Caco-2 (cell line): ENCODE measurements at regions not wholly inside any gene's neighbourhood (a gene's known extent, or its start where the extent isn't known, plus 50 kb on each side); places are given as distances from the start of the nearest gene placed in this dataset.

Experiments used
- BruUV-seq: library from RNA; stranded (reverse); fragments of 400-500 nt; replicated peaks from 2 replicates; lab custom pipeline; 2021; lab: Mats Ljungman, UMichigan
- CTCF ChIA-PET: fragments of 300-600 bp; sonication (Branson Sonifier 250); formaldehyde crosslinking; loops from one replicate; lab custom pipeline; 2022; ENCODE audit warnings: antibody characterized with exemption; lab: Charles Lee
- POLR2A ChIA-PET: fragments of 300-600 bp; sonication (Branson Sonifier 250); formaldehyde crosslinking; loops from one replicate; lab custom pipeline; 2022; ENCODE audit warnings: antibody characterized with exemption; lab: Charles Lee
- DNase-seq, 2 experiments: peaks; one replicate each; pipeline versions ENCODE4 v3.0.0 to v3.0.0-alpha.2; 2020 to 2022
- H3K27me3 ChIP-seq: replicated peaks from 2 replicates; pipeline ENCODE4 v1.6.0; 2011; ENCODE audit warnings: low read length; ENCODE audit not compliant: control insufficient read depth, insufficient read depth
- H3K36me3 ChIP-seq: 2 replicates; pipeline ENCODE4 v1.5.1; 2011; ENCODE audit warnings: low read length; ENCODE audit not compliant: control insufficient read depth, insufficient read depth
- H3K4me1 ChIP-seq: fragments of 250-450 bp; sonication (Bioruptor Pico); 2 replicates; pipeline ENCODE4 v1.5.1; 2020; ENCODE audit warnings: mild to moderate bottlenecking
- H3K4me3 ChIP-seq: 2 replicates; pipeline ENCODE4 v1.5.1; 2011; ENCODE audit warnings: low read depth, mild to moderate bottlenecking, control low read depth, low read length
- H3K9me3 ChIP-seq: fragments of 250-450 bp; sonication (Bioruptor Pico); 2 replicates; pipeline ENCODE4 v1.5.1; 2020; ENCODE audit warnings: mild to moderate bottlenecking, moderate library complexity
- H3K27ac Mint-ChIP-seq: one replicate; pipeline ENCODE4 v1.8.0; 2022; ENCODE audit warnings: mixed read lengths; ENCODE audit not compliant: unreplicated experiment
- H3K27me3 Mint-ChIP-seq: one replicate; pipeline ENCODE4 v1.8.0; 2022; ENCODE audit warnings: mixed read lengths; ENCODE audit not compliant: insufficient read depth, unreplicated experiment
- H3K36me3 Mint-ChIP-seq: one replicate; pipeline ENCODE4 v1.8.0; 2022; ENCODE audit warnings: mild to moderate bottlenecking, mixed read lengths; ENCODE audit not compliant: insufficient read depth, unreplicated experiment
- H3K4me1 Mint-ChIP-seq: one replicate; pipeline ENCODE4 v1.8.0; 2022; ENCODE audit warnings: low read depth, mixed read lengths; ENCODE audit not compliant: unreplicated experiment
- H3K4me3 Mint-ChIP-seq: one replicate; pipeline ENCODE4 v1.8.0; 2022; ENCODE audit warnings: mild to moderate bottlenecking, moderate library complexity, mixed read lengths; ENCODE audit not compliant: unreplicated experiment
- H3K9me3 Mint-ChIP-seq: one replicate; pipeline ENCODE4 v1.8.0; 2022; ENCODE audit warnings: mixed read lengths; ENCODE audit not compliant: unreplicated experiment
- intact Hi-C: fragments of 100-400 bp; cut with micrococcal nuclease; formaldehyde crosslinking; loops from one replicate; pipeline ENCODE4 v1.10.0; 2022; ENCODE audit not compliant: unreplicated experiment
- TF ChIP-seq, protein P1 (sequence below), 2 experiments: fragments of 200-600 bp in 1 of 2; IDR thresholded peaks; 1 replicate in 1 of 2; 2 replicates in 1 of 2; pipeline versions ENCODE4 v1.5.1 to v1.8.0; 2011 to 2022; ENCODE audit warnings: antibody characterized with exemption in 1 of 2, control low read depth in 1 of 2, inconsistent platforms in 1 of 2, low read depth in 1 of 2, low read length in 1 of 2, mild to moderate bottlenecking in 1 of 2, moderate library complexity in 1 of 2; ENCODE audit not compliant: insufficient read depth in 1 of 2, severe bottlenecking in 1 of 2, unreplicated experiment in 1 of 2

DNA sequence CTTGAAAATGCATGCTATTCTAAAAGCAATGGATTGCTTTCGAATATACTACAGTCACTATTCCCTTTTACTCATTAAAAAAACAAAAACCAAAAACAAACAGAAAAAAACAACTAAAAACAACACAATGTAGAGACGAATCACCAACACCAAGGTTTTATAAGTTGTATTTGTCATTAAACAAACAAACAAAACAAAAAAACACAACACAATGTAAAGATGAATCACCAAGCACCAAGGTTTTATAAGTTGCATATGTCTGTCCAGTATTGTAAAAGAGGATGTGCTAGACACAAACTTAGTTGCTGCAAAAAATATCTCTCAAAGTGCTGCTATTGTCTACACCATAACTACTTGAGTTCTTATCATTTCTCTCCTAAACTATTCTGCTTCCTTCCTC lies 1269.2 kb downstream of the EFNA5 start:
- intact Hi-C loops: no loop called here
- no peak overlapping the region for H3K4me3 Mint-ChIP-seq
- Histone ChIP-seq H3K9me3 (no peaks in the 10 kb centered on the region), H3K27me3 (no peaks in the 10 kb centered on the region), H3K36me3 (no peaks in the 10 kb centered on the region), H3K4me3 (no peak overlapping the region), H3K4me1 (no peaks in the 10 kb centered on the region)
- BruUV-seq: no TSS peak
- no peaks in the 10 kb centered on the region for H3K9me3 Mint-ChIP-seq
- POLR2A ChIA-PET: no interaction called here
- no peaks in the 10 kb centered on the region for H3K36me3 Mint-ChIP-seq
- H3K27ac Mint-ChIP-seq: no peak overlapping the region
- DNase-seq: no peak
- no peaks in the 10 kb centered on the region for H3K4me1 Mint-ChIP-seq
- TF ChIP-seq, protein P1, sequence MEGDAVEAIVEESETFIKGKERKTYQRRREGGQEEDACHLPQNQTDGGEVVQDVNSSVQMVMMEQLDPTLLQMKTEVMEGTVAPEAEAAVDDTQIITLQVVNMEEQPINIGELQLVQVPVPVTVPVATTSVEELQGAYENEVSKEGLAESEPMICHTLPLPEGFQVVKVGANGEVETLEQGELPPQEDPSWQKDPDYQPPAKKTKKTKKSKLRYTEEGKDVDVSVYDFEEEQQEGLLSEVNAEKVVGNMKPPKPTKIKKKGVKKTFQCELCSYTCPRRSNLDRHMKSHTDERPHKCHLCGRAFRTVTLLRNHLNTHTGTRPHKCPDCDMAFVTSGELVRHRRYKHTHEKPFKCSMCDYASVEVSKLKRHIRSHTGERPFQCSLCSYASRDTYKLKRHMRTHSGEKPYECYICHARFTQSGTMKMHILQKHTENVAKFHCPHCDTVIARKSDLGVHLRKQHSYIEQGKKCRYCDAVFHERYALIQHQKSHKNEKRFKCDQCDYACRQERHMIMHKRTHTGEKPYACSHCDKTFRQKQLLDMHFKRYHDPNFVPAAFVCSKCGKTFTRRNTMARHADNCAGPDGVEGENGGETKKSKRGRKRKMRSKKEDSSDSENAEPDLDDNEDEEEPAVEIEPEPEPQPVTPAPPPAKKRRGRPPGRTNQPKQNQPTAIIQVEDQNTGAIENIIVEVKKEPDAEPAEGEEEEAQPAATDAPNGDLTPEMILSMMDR (IDR thresholded peaks at IDR 0.05; ENCODE audit: insufficient read depth in 1 of 2, low read depth in 1 of 2, low read length in 1 of 2, severe bottlenecking in 1 of 2, unreplicated experiment in 1 of 2): no peak
- peaks cover 12% of the 10 kb centered on the region for H3K27me3 Mint-ChIP-seq
- CTCF ChIA-PET: no interaction called here

DNA sequence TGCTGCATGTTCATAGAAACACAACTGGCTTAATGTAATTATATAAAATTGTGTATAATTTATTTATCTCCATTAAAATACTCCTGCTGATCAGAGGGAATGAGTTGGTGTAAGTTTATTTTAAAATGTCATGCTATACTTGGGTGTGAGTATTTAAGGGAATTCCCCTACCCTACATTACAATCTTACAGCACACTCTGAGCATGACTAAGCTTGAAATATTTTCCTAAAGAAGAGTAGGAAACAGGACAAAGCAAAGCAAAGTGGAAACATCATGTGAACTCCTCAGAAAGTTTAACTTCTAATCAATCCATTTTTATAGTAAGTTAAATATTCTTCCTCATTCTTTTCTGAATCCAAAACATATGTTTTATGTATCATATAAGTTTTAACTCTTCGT lies 1271.3 kb downstream of the EFNA5 start:
- Mint-ChIP-seq H3K36me3 (no peaks in the 10 kb centered on the region), H3K27me3 (peaks cover 12% of the 10 kb centered on the region), H3K27ac (no peak overlapping the region), H3K9me3 (no peaks in the 10 kb centered on the region), H3K4me3 (no peak overlapping the region), H3K4me1 (no peaks in the 10 kb centered on the region)
- Histone ChIP-seq H3K27me3 (no peaks in the 10 kb centered on the region), H3K9me3 (no peaks in the 10 kb centered on the region), H3K36me3 (no peaks in the 10 kb centered on the region), H3K4me1 (no peaks in the 10 kb centered on the region), H3K4me3 (no peak overlapping the region)
- CTCF ChIA-PET: no interaction called here
- intact Hi-C loops: no loop called here
- TF ChIP-seq, protein P1 (IDR thresholded peaks at IDR 0.05; ENCODE audit: insufficient read depth in 1 of 2, low read depth in 1 of 2, low read length in 1 of 2, severe bottlenecking in 1 of 2, unreplicated experiment in 1 of 2): no peak
- BruUV-seq: no TSS peak
- no peak for DNase-seq
- POLR2A ChIA-PET: no interaction called here

DNA sequence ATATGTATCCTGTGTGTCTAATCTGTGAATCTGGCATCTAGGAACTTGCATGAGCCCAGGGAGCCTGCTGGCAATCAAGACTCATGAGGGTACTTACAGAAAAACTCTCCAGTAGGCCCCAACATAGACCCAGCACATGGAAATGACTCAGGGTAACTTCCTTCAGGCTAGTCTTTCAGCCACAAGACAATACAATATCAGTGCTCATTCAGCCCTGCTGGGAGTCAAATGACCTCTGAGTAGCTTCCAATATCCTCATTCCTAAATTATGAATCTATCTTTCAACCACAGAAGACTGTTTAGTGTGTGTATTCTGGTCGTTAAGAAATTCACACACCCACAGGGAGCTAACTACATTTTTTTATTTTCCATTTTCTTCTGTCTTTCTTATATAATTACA lies 1273.0 kb downstream of the EFNA5 start:
- Mint-ChIP-seq H3K27ac (no peak overlapping the region), H3K4me3 (no peak overlapping the region), H3K36me3 (no peaks in the 10 kb centered on the region), H3K4me1 (no peaks in the 10 kb centered on the region), H3K27me3 (peaks cover 12% of the 10 kb centered on the region), H3K9me3 (no peaks in the 10 kb centered on the region)
- H3K9me3 ChIP-seq: no peaks in the 10 kb centered on the region
- ChIA-PET POLR2A (no interaction called here), CTCF (no interaction called here)
- H3K4me3 ChIP-seq: no peak overlapping the region
- TF ChIP-seq, protein P1 (IDR thresholded peaks at IDR 0.05; ENCODE audit: insufficient read depth in 1 of 2, low read depth in 1 of 2, low read length in 1 of 2, severe bottlenecking in 1 of 2, unreplicated experiment in 1 of 2): no peak
- H3K27me3 ChIP-seq: no peaks in the 10 kb centered on the region
- no TSS peak for BruUV-seq
- intact Hi-C loops: no loop called here
- H3K4me1 ChIP-seq: no peaks in the 10 kb centered on the region
- no peak for DNase-seq
- H3K36me3 ChIP-seq: no peaks in the 10 kb centered on the region
